Pancreas (tissue), 10 donors: ENCODE measurements at regions not wholly inside any gene's neighbourhood (a gene's known extent, or its start where the extent isn't known, plus 50 kb on each side); places are given as distances from the start of the nearest gene placed in this dataset.
"Not testable (repeated sequence)": the region's sequence is repeated elsewhere in the genome, so short reads cannot be mapped to it uniquely, and the experiment has no call there.

Experiments
- ATAC-seq, 4 donors: fragments of 200-7000 bp; cut with Tn5 transposase; one replicate each; pipeline versions ENCODE4 v1.8.0 to v1.9.1; 2020; ENCODE audit warnings: mild to moderate bottlenecking in 4 of 4, moderate library complexity in 4 of 4
- DNase-seq, 6 donors: peaks; one replicate each; pipeline ENCODE4 v3.0.0-alpha.2; 2020
- FAIRE-seq: peaks from 2 replicates; lab custom pipeline; 2012; peaks lifted over from hg19 to GRCh38; lab: Jason Lieb, UNC
- H3K27ac ChIP-seq, 4 donors: fragments of 200-600 bp; sonication (generic); 1 replicate in 3 of 4; 2 replicates in 1 of 4; pipeline versions ENCODE4 v1.5.0 to v1.8.0; 2020
- H3K27me3 ChIP-seq, 4 donors: fragments of 200-600 bp; one replicate each; pipeline ENCODE4 v1.8.0; 2021
- H3K36me3 ChIP-seq, 3 donors: fragments of 200-600 bp; sonication (generic) in 1 of 3; one replicate each; pipeline versions ENCODE4 v1.5.0 to v1.8.0; 2020 to 2021
- H3K4me1 ChIP-seq, 3 donors: fragments of 200-600 bp; one replicate each; pipeline ENCODE4 v1.8.0; 2021
- H3K4me3 ChIP-seq, 4 donors: fragments of 200-600 bp; sonication (generic) in 2 of 4; one replicate each; pipeline versions ENCODE4 v1.5.0 to v1.8.0; 2020 to 2021
- H3K9me3 ChIP-seq, 4 donors: fragments of 200-600 bp; one replicate each; pipeline ENCODE4 v1.8.0; 2021
- CTCF ChIP-seq, 4 donors: fragments of 200-600 bp; sonication (generic) in 3 of 4; IDR thresholded peaks; one replicate each; pipeline versions ENCODE4 v1.5.0 to v1.8.0; 2021; ENCODE audit warnings: antibody characterized with exemption in 4 of 4
- WGBS, 2 donors: extraction: QIAGEN DNeasy Blood & Tissue Kit; methylation state at CpG; one replicate each; pipeline ENCODE4 v1.1.7; 2013; 5-methylcytosine and 5-hydroxymethylcytosine counted together
- intact Hi-C, 3 donors: fragments of 100-400 bp; cut with DNase I; formaldehyde crosslinking; loops; one replicate each; pipeline versions ENCODE4 v1.11.1 to v1.14.2; 2022
- donor health status: healthy with polysubstance abuse.
- donor health status: DM: no; HTN: no; CAD: no; lungs with moderate emphysema.
- donor health status: DM: no; HTN: no; CAD: no.
- donor health status: control.
- donor health status: control.
- donor health status: Bipolar disorder and iron deficiency.
- donor health status: DM: yes; HTN: yes; CAD: no.
- donor health status: DM: no; HTN: no; CAD: no.
- donor health status: DM: no; HTN: no; CAD: no.
- donor health status: DM: yes; HTN: yes; CAD: no.

- DNase-seq = no peak
- FAIRE-seq = no peak
These were observed 499.7 kb downstream of the PTH2R start for GRCh38 chr2:208906330-208906729.

DNA sequence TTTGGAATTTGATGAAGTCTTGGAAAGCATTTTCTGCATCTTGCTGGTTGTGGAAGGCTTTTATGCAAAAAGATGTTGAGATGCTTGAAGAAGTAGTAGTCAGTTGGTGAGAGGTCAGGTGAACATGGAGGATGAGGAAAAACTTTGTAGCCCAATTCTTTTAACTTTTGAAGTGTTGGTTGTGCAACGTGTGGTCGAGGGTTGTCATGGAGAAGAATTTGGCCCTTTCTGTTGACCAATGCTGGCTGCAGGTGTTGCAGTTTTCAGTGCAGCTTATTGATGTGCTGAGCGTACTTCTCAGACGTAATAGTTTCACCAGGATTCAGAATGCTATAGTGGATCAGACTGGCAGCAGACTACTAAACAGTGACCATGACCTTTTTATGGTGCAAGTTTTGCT is 508.4 kb upstream of the MAP2 start:
- ATAC-seq = no peak
- H3K4me1 ChIP-seq = no peaks in the 10 kb centered on the region
- H3K27ac ChIP-seq = no peak overlapping the region
- H3K36me3 ChIP-seq = no peaks in the 10 kb centered on the region
- no peak for DNase-seq
- no peak for FAIRE-seq
- intact Hi-C loops = no loop called here
- no peaks in the 10 kb centered on the region for H3K9me3 ChIP-seq
- no peak overlapping the region for H3K4me3 ChIP-seq
- TF ChIP-seq CTCF (IDR thresholded peaks at IDR 0.05) = no peak
- no peaks in the 10 kb centered on the region for H3K27me3 ChIP-seq
- 66 to 85% methylated on average over 4 of the region's 4 CpGs for WGBS, 2 donors

More at GRCh38 chr2:208906330-208906729, 499.7 kb downstream of the PTH2R start:
- TF ChIP-seq CTCF (IDR thresholded peaks at IDR 0.05) = no peak
- H3K9me3 ChIP-seq = no peaks in the 10 kb centered on the region
- 92 to 100% methylated on average over 1 of the region's 1 CpG for WGBS, 2 donors
- H3K4me1 ChIP-seq = no peaks in the 10 kb centered on the region
- H3K4me3 ChIP-seq = no peak overlapping the region
- H3K27me3 ChIP-seq = no peaks in the 10 kb centered on the region
- H3K27ac ChIP-seq = no peak overlapping the region
- no peak for ATAC-seq
- no peaks in the 10 kb centered on the region for H3K36me3 ChIP-seq
- intact Hi-C loops = no loop called here

DNA sequence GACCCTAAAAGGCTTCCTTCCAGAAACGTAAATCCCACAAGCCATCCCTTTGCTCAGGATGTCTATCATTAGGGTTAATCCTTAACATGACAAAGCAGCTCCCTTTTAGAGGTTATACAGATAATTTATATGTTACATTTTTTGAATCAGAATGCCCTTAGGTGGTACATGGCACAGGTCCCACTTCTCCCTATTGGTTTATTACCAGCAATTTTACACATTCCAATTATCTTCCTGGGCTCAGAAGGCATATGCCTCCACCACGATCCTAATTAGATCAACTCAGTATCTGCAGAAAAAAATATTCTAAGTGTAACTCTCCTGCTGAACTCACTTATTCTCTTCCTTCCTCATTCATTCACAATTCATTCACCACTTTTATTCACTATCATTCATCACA is 507.0 kb upstream of the MAP2 start:
- Histone ChIP-seq H3K4me3 (no peak overlapping the region), H3K4me1 (no peaks in the 10 kb centered on the region), H3K27ac (no peak overlapping the region), H3K9me3 (no peaks in the 10 kb centered on the region), H3K27me3 (no peaks in the 10 kb centered on the region), H3K36me3 (no peaks in the 10 kb centered on the region)
- TF ChIP-seq CTCF (IDR thresholded peaks at IDR 0.05) = no peak
- 58 to 63% methylated on average over 2 of the region's 2 CpGs for WGBS, 2 donors
- intact Hi-C loops = no loop called here
- DNase-seq (no peak), ATAC-seq (no peak), FAIRE-seq (no peak)

DNA sequence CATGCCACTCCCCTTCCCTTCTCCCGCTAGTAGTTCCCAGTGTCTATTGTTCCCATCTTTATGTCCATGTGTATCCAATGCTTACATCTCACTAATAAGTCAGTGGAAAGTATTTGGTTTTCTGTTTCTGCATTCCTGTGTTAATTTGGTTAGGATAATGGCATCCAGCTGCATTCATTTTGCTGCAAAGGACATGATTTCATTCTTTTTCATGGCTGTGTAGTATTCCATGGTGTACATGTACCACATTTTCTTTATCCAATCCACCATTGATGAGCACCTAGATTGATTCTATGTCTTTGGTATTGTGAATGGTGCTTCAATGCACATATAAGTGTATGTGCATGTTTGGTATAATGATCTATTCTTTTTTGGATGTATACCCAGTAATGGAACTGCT is 502.5 kb upstream of the MAP2 start:
- H3K27ac ChIP-seq, DNase-seq, FAIRE-seq, H3K9me3 ChIP-seq, H3K36me3 ChIP-seq, ATAC-seq, intact Hi-C loops, H3K4me1 ChIP-seq, H3K27me3 ChIP-seq, H3K4me3 ChIP-seq: not testable (repeated sequence)
- 98 to 100% methylated on average over 1 of the region's 1 CpG for WGBS, 2 donors

- intact Hi-C loops = no loop called here
- no peak for DNase-seq
- FAIRE-seq = no peak
These were observed 496.0 kb upstream of the MAP2 start for GRCh38 chr2:208927867-208928266.

More at GRCh38 chr2:208927867-208928266, 496.0 kb upstream of the MAP2 start:
- Histone ChIP-seq H3K4me3 (no peak overlapping the region), H3K4me1 (peaks cover 0 to 3% (median 0%) of the 10 kb centered on the region in 3 donors), H3K9me3 (no peaks in the 10 kb centered on the region), H3K36me3 (no peaks in the 10 kb centered on the region), H3K27me3 (no peaks in the 10 kb centered on the region), H3K27ac (no peak overlapping the region)
- ATAC-seq = no peak
- no peak for TF ChIP-seq CTCF (IDR thresholded peaks at IDR 0.05)
